ENCODE measurements at regions not wholly inside any gene's neighbourhood (a gene's known extent, or its start where the extent isn't known, plus 50 kb on each side); places are given as distances from the start of the nearest gene placed in this dataset.

DNA sequence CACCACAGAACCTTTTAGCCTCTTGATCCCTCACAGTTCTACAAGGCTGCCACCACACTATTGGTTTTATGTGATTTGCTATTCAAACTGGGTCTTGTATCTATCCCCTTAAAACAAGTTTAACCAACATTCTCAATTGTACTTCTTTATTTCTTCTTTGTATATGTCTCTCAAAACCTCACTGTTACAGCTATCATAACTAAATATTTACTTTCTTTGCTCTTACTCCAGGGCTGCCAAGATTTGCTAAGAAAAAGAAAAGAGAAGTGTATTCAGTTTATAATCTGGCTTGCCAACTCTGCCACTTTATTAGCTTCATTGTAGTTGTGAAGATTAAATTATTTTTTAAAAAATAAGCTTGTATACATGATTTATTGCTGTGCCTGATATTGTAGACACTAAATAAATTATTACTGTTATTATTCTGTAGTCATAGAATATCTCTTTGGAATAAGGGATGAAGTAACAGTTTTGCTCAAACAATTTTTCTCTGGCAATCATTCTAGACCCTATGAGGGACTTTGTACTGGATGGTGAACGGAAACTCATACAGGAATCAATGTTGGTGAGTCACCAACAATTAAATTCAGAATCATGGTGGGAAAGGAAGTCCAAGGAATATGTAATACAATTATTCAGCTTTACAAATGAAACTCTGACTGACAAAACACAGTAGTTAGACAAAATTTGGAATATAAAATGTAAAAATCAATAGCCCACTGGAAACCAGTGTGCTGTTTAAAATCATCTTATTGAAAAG, 127.1 kb upstream of the DCAF8L1 start:
- H3K27ac ChIP-seq, result no peak overlapping the region
- H3K9me3 ChIP-seq, result no peaks in the 10 kb centered on the region
- 18% methylated on average over 1 of the region's 1 CpG; no CpG with 5 or more reads in 1 of the 2 donors for WGBS, 2 donors (ENCODE audit: low coverage in 1 of 2)
- no peaks in the 10 kb centered on the region for H3K4me1 ChIP-seq
- no peak for DNase-seq
- TF ChIP-seq, protein P1, sequence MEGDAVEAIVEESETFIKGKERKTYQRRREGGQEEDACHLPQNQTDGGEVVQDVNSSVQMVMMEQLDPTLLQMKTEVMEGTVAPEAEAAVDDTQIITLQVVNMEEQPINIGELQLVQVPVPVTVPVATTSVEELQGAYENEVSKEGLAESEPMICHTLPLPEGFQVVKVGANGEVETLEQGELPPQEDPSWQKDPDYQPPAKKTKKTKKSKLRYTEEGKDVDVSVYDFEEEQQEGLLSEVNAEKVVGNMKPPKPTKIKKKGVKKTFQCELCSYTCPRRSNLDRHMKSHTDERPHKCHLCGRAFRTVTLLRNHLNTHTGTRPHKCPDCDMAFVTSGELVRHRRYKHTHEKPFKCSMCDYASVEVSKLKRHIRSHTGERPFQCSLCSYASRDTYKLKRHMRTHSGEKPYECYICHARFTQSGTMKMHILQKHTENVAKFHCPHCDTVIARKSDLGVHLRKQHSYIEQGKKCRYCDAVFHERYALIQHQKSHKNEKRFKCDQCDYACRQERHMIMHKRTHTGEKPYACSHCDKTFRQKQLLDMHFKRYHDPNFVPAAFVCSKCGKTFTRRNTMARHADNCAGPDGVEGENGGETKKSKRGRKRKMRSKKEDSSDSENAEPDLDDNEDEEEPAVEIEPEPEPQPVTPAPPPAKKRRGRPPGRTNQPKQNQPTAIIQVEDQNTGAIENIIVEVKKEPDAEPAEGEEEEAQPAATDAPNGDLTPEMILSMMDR (IDR thresholded peaks at IDR 0.05), result no peak
- TF ChIP-seq EP300 (IDR thresholded peaks at IDR 0.05; ENCODE audit: low read depth), result no peak
- no peak for TF ChIP-seq POLR2AphosphoS5 (IDR thresholded peaks at IDR 0.05)
- TF ChIP-seq POLR2A (IDR thresholded peaks at IDR 0.05), result no peak
- in situ Hi-C loops (cut with MboI; ENCODE audit: low pct_ligation_motif_present in 1 of 4, low pct_unique_long_range_greater_than_20kb in 1 of 4, low sequenced_read_pairs in 3 of 4) (no loop called here), intact Hi-C loops (cut with DNase I; ENCODE audit: low total_unique reads) (no loop called here)
- no peaks in the 10 kb centered on the region for H3K36me3 ChIP-seq
- H3K27me3 ChIP-seq, result no peaks in the 10 kb centered on the region
- no peak overlapping the region for H3K4me3 ChIP-seq

DNA sequence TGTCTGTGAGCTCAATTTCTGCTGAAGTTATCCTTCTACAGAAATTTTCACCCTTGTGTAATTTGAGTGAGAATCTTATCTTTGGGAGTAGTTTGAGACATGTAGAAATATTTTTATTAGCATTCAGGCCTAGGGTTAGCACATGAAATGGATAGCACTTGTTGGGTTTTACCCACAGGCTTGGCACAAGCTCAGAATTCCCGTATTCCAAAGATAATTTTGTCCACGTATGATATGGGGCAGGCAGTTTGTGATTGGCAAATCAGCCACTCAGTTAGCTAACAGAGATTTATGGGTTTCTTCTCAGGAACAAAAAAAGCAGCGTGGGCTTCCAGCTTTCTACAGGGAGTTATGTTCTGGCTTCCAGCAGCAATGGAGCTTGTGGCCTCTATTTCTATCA, 117.9 kb upstream of the DCAF8L1 start:
- no peak for DNase-seq
- intact Hi-C loops (cut with DNase I; ENCODE audit: low total_unique reads), result no loop called here
- in situ Hi-C loops (cut with MboI; ENCODE audit: low pct_ligation_motif_present in 1 of 4, low pct_unique_long_range_greater_than_20kb in 1 of 4, low sequenced_read_pairs in 3 of 4), result no loop called here
- WGBS, 2 donors (ENCODE audit: low coverage in 1 of 2), result 27 to 33% methylated on average over 1 to 3 of the region's 3 CpGs
- no peak overlapping the region for H3K4me3 ChIP-seq
- H3K27me3 ChIP-seq, result no peaks in the 10 kb centered on the region
- H3K27ac ChIP-seq, result no peak overlapping the region
- no peaks in the 10 kb centered on the region for H3K36me3 ChIP-seq
- H3K9me3 ChIP-seq, result no peaks in the 10 kb centered on the region
- H3K4me1 ChIP-seq, result no peaks in the 10 kb centered on the region
- TF ChIP-seq EP300 (IDR thresholded peaks at IDR 0.05; ENCODE audit: low read depth) (no peak), POLR2A (IDR thresholded peaks at IDR 0.05) (no peak), POLR2AphosphoS5 (IDR thresholded peaks at IDR 0.05) (no peak)
- TF ChIP-seq, protein P1 (IDR thresholded peaks at IDR 0.05), result no peak

DNA sequence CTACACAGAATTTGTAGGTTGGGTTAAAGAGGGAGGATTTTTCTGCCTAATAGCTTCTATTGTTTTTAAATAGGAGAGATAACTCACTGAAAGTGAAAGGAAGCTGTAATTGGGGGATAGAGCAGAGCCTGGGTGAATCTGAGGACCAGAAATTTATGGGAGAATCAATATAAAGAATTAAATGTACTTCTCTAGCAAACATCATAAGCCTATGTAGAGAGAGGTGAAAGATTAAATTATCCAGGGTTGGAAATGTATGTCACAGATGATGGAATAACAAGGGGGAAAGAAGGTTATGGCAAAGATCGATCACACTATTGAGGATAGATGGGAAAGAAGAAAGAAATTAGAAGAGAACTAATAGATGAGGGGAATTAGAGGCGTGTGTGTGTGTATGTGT, 104.4 kb upstream of the DCAF8L1 start:
- intact Hi-C loops (cut with DNase I; ENCODE audit: low total_unique reads) (no loop called here), in situ Hi-C loops (cut with MboI; ENCODE audit: low pct_ligation_motif_present in 1 of 4, low pct_unique_long_range_greater_than_20kb in 1 of 4, low sequenced_read_pairs in 3 of 4) (no loop called here)
- no peaks in the 10 kb centered on the region for H3K36me3 ChIP-seq
- H3K27me3 ChIP-seq, result no peaks in the 10 kb centered on the region
- no peak for TF ChIP-seq EP300 (IDR thresholded peaks at IDR 0.05; ENCODE audit: low read depth)
- TF ChIP-seq POLR2AphosphoS5 (IDR thresholded peaks at IDR 0.05), result no peak
- TF ChIP-seq POLR2A (IDR thresholded peaks at IDR 0.05), result no peak
- TF ChIP-seq, protein P1 (IDR thresholded peaks at IDR 0.05), result no peak
- H3K27ac ChIP-seq, result no peak overlapping the region
- 76 to 77% methylated on average over 2 of the region's 2 CpGs for WGBS, 2 donors (ENCODE audit: low coverage in 1 of 2)
- H3K9me3 ChIP-seq, result no peaks in the 10 kb centered on the region
- H3K4me1 ChIP-seq, result no peaks in the 10 kb centered on the region
- H3K4me3 ChIP-seq, result no peak overlapping the region
- no peak for DNase-seq

DNA sequence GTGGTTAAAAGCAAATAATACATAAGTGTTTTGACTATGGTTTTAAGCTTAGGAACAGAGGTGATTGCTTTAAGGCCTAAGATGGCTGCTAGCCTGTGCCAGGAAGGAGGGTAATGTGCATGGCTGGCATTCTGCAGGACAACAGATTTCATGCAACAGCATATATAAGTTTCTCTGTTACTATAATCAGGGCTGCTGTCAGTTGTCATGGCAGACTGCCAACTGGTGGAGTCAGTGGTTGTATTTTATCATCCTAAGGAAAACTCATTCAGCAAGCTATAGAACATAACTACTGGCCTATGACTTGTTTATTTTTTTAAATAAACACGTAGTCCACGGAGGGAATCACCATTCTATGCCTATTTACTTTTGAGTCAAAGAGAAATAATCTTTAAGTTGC, 77.7 kb upstream of the DCAF8L1 start:
- 0 to 16% methylated on average over 2 of the region's 2 CpGs for WGBS, 2 donors (ENCODE audit: low coverage in 1 of 2)
- in situ Hi-C loops (cut with MboI; ENCODE audit: low pct_ligation_motif_present in 1 of 4, low pct_unique_long_range_greater_than_20kb in 1 of 4, low sequenced_read_pairs in 3 of 4), result no loop called here
- H3K27me3 ChIP-seq, result no peaks in the 10 kb centered on the region
- no peaks in the 10 kb centered on the region for H3K4me1 ChIP-seq
- TF ChIP-seq EP300 (IDR thresholded peaks at IDR 0.05; ENCODE audit: low read depth) (no peak), POLR2AphosphoS5 (IDR thresholded peaks at IDR 0.05) (no peak), POLR2A (IDR thresholded peaks at IDR 0.05) (no peak)
- TF ChIP-seq, protein P1 (IDR thresholded peaks at IDR 0.05), result no peak
- H3K27ac ChIP-seq, result no peak overlapping the region
- no peaks in the 10 kb centered on the region for H3K9me3 ChIP-seq
- H3K4me3 ChIP-seq, result no peak overlapping the region
- H3K36me3 ChIP-seq, result no peaks in the 10 kb centered on the region
- DNase-seq, result peak; percentile 38
- intact Hi-C loops (cut with DNase I; ENCODE audit: low total_unique reads), result no loop called here

Measured in transverse colon (tissue), 4 donors.